IMR-90 (cell line): ENCODE measurements at regions not wholly inside any gene's neighbourhood (a gene's known extent, or its start where the extent isn't known, plus 50 kb on each side); places are given as distances from the start of the nearest gene placed in this dataset.

ENCODE experiments used
- ATAC-seq: fragments of 200-7000 bp; cut with Tn5 transposase; 2 replicates; pipeline ENCODE4 v1.9.1; 2020; ENCODE audit warnings: low read depth, mild to moderate bottlenecking, moderate library complexity
- BruUV-seq: library from RNA; stranded (reverse); fragments of 400-500 nt; replicated peaks from 2 replicates; lab custom pipeline; 2021; lab: Mats Ljungman, UMichigan
- CTCF ChIA-PET: fragments of 300-600 bp; formaldehyde crosslinking; extraction: SDS; loops from one replicate; lab custom pipeline; 2021; ENCODE audit warnings: antibody characterized with exemption; lab: Yijun Ruan, JAX
- POLR2A ChIA-PET: fragments of 300-600 bp; sonication (Branson Sonifier 250); formaldehyde crosslinking; loops from one replicate; lab custom pipeline; 2022; ENCODE audit warnings: antibody characterized with exemption; ENCODE audit not compliant: unreplicated experiment; lab: Charles Lee
- DNase-seq: peaks from one replicate; pipeline ENCODE4 v3.0.0; 2013
- H2AFZ ChIP-seq: replicated peaks from 2 replicates; pipeline ENCODE3; 2013; ENCODE audit warnings: low read length, mild to moderate bottlenecking; ENCODE audit not compliant: poor library complexity
- H2AK5ac ChIP-seq: 2 replicates; pipeline ENCODE4 v1.6.1; 2013; ENCODE audit warnings: low read depth, low read length, inconsistent platforms
- H2AK9ac ChIP-seq: replicated peaks from 2 replicates; pipeline ENCODE3; 2013; ENCODE audit warnings: mild to moderate bottlenecking, low read depth, low read length, moderate library complexity; ENCODE audit not compliant: poor library complexity
- H2BK120ac ChIP-seq: 2 replicates; pipeline ENCODE4 v1.6.1; 2013; ENCODE audit warnings: low read depth, low read length, inconsistent platforms
- H2BK15ac ChIP-seq: 3 replicates; pipeline ENCODE4 v1.6.1; 2013; ENCODE audit warnings: low read depth, low read length, inconsistent platforms
- H2BK20ac ChIP-seq: 2 replicates; pipeline ENCODE4 v1.6.1; 2013; ENCODE audit warnings: low read depth, mild to moderate bottlenecking, inconsistent platforms, low read length, moderate library complexity
- H2BK5ac ChIP-seq: 2 replicates; pipeline ENCODE4 v1.6.1; 2013; ENCODE audit warnings: mild to moderate bottlenecking, low read depth, low read length, inconsistent platforms; ENCODE audit not compliant: poor library complexity, severe bottlenecking
- H3K14ac ChIP-seq: replicated peaks from 2 replicates; pipeline ENCODE4 v1.6.1; 2013; ENCODE audit warnings: low read depth, low read length, inconsistent platforms
- H3K18ac ChIP-seq: 2 replicates; pipeline ENCODE4 v1.6.1; 2013; ENCODE audit warnings: low read depth, low read length, control low read depth
- H3K23ac ChIP-seq: 2 replicates; pipeline ENCODE4 v1.6.1; 2013; ENCODE audit warnings: low read depth, low read length, inconsistent platforms
- H3K27ac ChIP-seq: 2 replicates; pipeline ENCODE4 v1.5.1; 2013; ENCODE audit warnings: mild to moderate bottlenecking, control low read depth, low read length; ENCODE audit not compliant: insufficient read depth
- H3K27me3 ChIP-seq: 2 replicates; pipeline ENCODE4 v1.6.1; 2013; ENCODE audit warnings: low read length; ENCODE audit not compliant: control insufficient read depth, insufficient read depth
- H3K36me3 ChIP-seq: 2 replicates; pipeline ENCODE4 v1.6.1; 2013; ENCODE audit warnings: low read length, mixed read lengths; ENCODE audit not compliant: control insufficient read depth, insufficient read depth
- H3K4ac ChIP-seq: 2 replicates; pipeline ENCODE4 v1.6.1; 2013; ENCODE audit warnings: low read depth, low read length, inconsistent platforms
- H3K4me1 ChIP-seq: 2 replicates; pipeline ENCODE4 v1.6.1; 2013; ENCODE audit warnings: low read length, mixed read lengths; ENCODE audit not compliant: control insufficient read depth, insufficient read depth
- H3K4me2 ChIP-seq: 2 replicates; pipeline ENCODE4 v1.6.1; 2013; ENCODE audit warnings: low read depth, mild to moderate bottlenecking, control low read depth, low read length, moderate library complexity
- H3K4me3 ChIP-seq: 2 replicates; pipeline ENCODE4 v1.5.1; 2013; ENCODE audit warnings: low read depth, mild to moderate bottlenecking, control low read depth, low read length, moderate library complexity; ENCODE audit not compliant: insufficient read depth
- H3K56ac ChIP-seq: 2 replicates; pipeline ENCODE4 v1.6.1; 2013; ENCODE audit warnings: low read length, inconsistent platforms; ENCODE audit not compliant: insufficient read depth; ENCODE audit errors: extremely low read depth
- H3K79me1 ChIP-seq, 2 experiments: 2 replicates each; pipeline ENCODE4 v1.6.1; 2013; ENCODE audit warnings: low read length in 2 of 2, inconsistent platforms in 1 of 2, low read depth in 1 of 2
- H3K9ac ChIP-seq: 2 replicates; pipeline ENCODE4 v1.6.1; 2013; ENCODE audit warnings: low read depth, low read length, control low read depth
- H3K9me1 ChIP-seq: 2 replicates; pipeline ENCODE4 v1.6.1; 2013; ENCODE audit warnings: low read length, inconsistent platforms; ENCODE audit not compliant: insufficient read depth
- H3K9me3 ChIP-seq: 2 replicates; pipeline ENCODE4 v1.6.1; 2013; ENCODE audit warnings: low read length; ENCODE audit not compliant: control insufficient read depth, insufficient read depth
- H4K20me1 ChIP-seq: 2 replicates; pipeline ENCODE4 v1.6.1; 2013; ENCODE audit warnings: low read length, inconsistent platforms; ENCODE audit not compliant: insufficient read depth
- H4K5ac ChIP-seq: 2 replicates; pipeline ENCODE4 v1.6.1; 2013; ENCODE audit warnings: mild to moderate bottlenecking, low read depth, low read length, control low read depth
- H4K8ac ChIP-seq, 2 experiments: 2 replicates each; pipeline ENCODE4 v1.6.1; 2013; ENCODE audit warnings: low read depth in 2 of 2, low read length in 2 of 2, control low read depth in 1 of 2, inconsistent platforms in 1 of 2
- H4K91ac ChIP-seq: 2 replicates; pipeline ENCODE4 v1.6.1; 2013; ENCODE audit warnings: low read depth, low read length, inconsistent platforms; ENCODE audit not compliant: insufficient read depth
- BHLHE40 ChIP-seq: fragments of 150-350 bp; IDR thresholded peaks from 2 replicates; pipeline ENCODE4 v1.6.1; 2016; ENCODE audit warnings: mild to moderate bottlenecking, low read depth, low read length
- CEBPB ChIP-seq: IDR thresholded peaks from 2 replicates; pipeline ENCODE4 v1.6.1; 2012; ENCODE audit warnings: low read depth, low read length, improper control_type of control experiment
- CHD1 ChIP-seq: IDR thresholded peaks from 2 replicates; pipeline ENCODE4 v1.6.1; 2012; ENCODE audit warnings: low read depth, low read length, improper control_type of control experiment
- CTCF ChIP-seq: conservative IDR thresholded peaks from 2 replicates; pipeline ENCODE4 v1.5.1; 2012; ENCODE audit warnings: mild to moderate bottlenecking, low read depth, low read length, improper control_type of control experiment
- FOS ChIP-seq: fragments of 150-350 bp; IDR thresholded peaks from 2 replicates; pipeline ENCODE4 v1.6.1; 2016; ENCODE audit warnings: low read depth, low read length
- MAFK ChIP-seq: IDR thresholded peaks from 2 replicates; pipeline ENCODE4 v1.6.1; 2012; ENCODE audit warnings: low read depth, low read length, improper control_type of control experiment
- MAZ ChIP-seq: IDR thresholded peaks from 2 replicates; pipeline ENCODE4 v1.6.1; 2012; ENCODE audit warnings: low read depth, mild to moderate bottlenecking, low read length, improper control_type of control experiment, moderate library complexity, borderline replicate concordance
- MXI1 ChIP-seq: IDR thresholded peaks from 2 replicates; pipeline ENCODE4 v1.6.1; 2012; ENCODE audit warnings: low read depth, mild to moderate bottlenecking, low read length, moderate library complexity, borderline replicate concordance
- NFE2L2 ChIP-seq: fragments of 150-350 bp; IDR thresholded peaks from 2 replicates; pipeline ENCODE4 v1.6.1; 2016; ENCODE audit warnings: low read depth, mild to moderate bottlenecking, low read length
- POLR2A ChIP-seq: IDR thresholded peaks from 2 replicates; pipeline ENCODE4 v1.6.1; 2012; ENCODE audit warnings: mild to moderate bottlenecking, low read depth, low read length
- RAD21 ChIP-seq: IDR thresholded peaks from 2 replicates; pipeline ENCODE4 v1.6.1; 2012; ENCODE audit warnings: low read length, improper control_type of control experiment
- RCOR1 ChIP-seq: IDR thresholded peaks from 2 replicates; pipeline ENCODE4 v1.6.1; 2012; ENCODE audit warnings: mild to moderate bottlenecking, low read length, improper control_type of control experiment; ENCODE audit not compliant: insufficient replicate concordance
- RFX5 ChIP-seq: IDR thresholded peaks from 2 replicates; pipeline ENCODE4 v1.8.0; 2012; ENCODE audit warnings: low read depth, mild to moderate bottlenecking, low read length, moderate library complexity
- SMC3 ChIP-seq: fragments of 150-350 bp; IDR thresholded peaks from 2 replicates; pipeline ENCODE4 v1.6.1; 2016; ENCODE audit warnings: low read depth, mild to moderate bottlenecking, antibody characterized with exemption, low read length, moderate library complexity
- WGBS, 2 experiments: methylation state at CpG; one replicate each; pipeline versions ENCODE4 v1.1.5 to v1.1.7; 2013; ENCODE audit warnings: missing lambda C conversion rate in 2 of 2; ENCODE audit not compliant: insufficient read length in 1 of 2; ENCODE audit errors: extremely low coverage in 2 of 2; 5-methylcytosine and 5-hydroxymethylcytosine counted together
- dilution Hi-C: fragments of 300-500 bp; cut with HindIII; formaldehyde crosslinking; loops from one replicate; pipeline ENCODE4 v1.14.3; 2018; ENCODE audit warnings: low sequenced_read_pairs; ENCODE audit not compliant: unreplicated experiment
- in situ Hi-C: fragments of 300-500 bp; cut with MboI; formaldehyde crosslinking; loops from 3 replicates; pipeline ENCODE4 v1.14.3; 2019; ENCODE audit warnings: low sequenced_read_pairs, inconsistent platforms, mixed read lengths
- intact Hi-C: fragments of 100-400 bp; cut with micrococcal nuclease; formaldehyde crosslinking; loops from 2 replicates; pipeline ENCODE4 v1.10.0; 2022
- TF ChIP-seq, protein P1 (sequence below): fragments of 150-350 bp; IDR thresholded peaks from 2 replicates; pipeline ENCODE4 v1.6.1; 2017; ENCODE audit warnings: mild to moderate bottlenecking, antibody characterized with exemption, low read length, low read depth
- TF ChIP-seq, protein P2 (sequence below): fragments of 150-350 bp; IDR thresholded peaks from 2 replicates; pipeline ENCODE4 v1.6.1; 2016; ENCODE audit warnings: low read depth, mild to moderate bottlenecking, low read length, moderate library complexity, borderline replicate concordance

GRCh38 chr7:12921751-12922345, 234.4 kb downstream of the ARL4A start:
- no peak overlapping the region for H2BK120ac ChIP-seq
- ATAC-seq (no peak), DNase-seq (no peak)
- ChIA-PET POLR2A (no interaction called here), CTCF (interaction anchor here (1.0 kb wide), 1 partner anchor 9 kb away, joined by 4 read pairs; no protein-coding TSS in a partner anchor)
- H2BK5ac ChIP-seq, result no peak overlapping the region
- dilution Hi-C loops, result no loop called here
- H3K27ac ChIP-seq, result no peak overlapping the region
- no peak overlapping the region for H4K91ac ChIP-seq
- H3K23ac ChIP-seq, result no peak overlapping the region
- no peaks in the 10 kb centered on the region for H3K79me1 ChIP-seq
- TF ChIP-seq MXI1 (no peak), RAD21 (no peak), RCOR1 (no peak), RFX5 (no peak), POLR2A (no peak), CEBPB (no peak), CHD1 (no peak), SMC3 (no peak), NFE2L2 (no peak), CTCF (no peak), MAZ (no peak), BHLHE40 (no peak), FOS (no peak), MAFK (no peak)
- TF ChIP-seq, protein P1, sequence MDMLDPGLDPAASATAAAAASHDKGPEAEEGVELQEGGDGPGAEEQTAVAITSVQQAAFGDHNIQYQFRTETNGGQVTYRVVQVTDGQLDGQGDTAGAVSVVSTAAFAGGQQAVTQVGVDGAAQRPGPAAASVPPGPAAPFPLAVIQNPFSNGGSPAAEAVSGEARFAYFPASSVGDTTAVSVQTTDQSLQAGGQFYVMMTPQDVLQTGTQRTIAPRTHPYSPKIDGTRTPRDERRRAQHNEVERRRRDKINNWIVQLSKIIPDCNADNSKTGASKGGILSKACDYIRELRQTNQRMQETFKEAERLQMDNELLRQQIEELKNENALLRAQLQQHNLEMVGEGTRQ, result no peak
- TF ChIP-seq, protein P2, sequence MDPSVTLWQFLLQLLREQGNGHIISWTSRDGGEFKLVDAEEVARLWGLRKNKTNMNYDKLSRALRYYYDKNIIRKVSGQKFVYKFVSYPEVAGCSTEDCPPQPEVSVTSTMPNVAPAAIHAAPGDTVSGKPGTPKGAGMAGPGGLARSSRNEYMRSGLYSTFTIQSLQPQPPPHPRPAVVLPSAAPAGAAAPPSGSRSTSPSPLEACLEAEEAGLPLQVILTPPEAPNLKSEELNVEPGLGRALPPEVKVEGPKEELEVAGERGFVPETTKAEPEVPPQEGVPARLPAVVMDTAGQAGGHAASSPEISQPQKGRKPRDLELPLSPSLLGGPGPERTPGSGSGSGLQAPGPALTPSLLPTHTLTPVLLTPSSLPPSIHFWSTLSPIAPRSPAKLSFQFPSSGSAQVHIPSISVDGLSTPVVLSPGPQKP, result no peak
- in situ Hi-C loops, result no loop called here
- no peak overlapping the region for H2AK5ac ChIP-seq
- intact Hi-C loops, result no loop called here
- no peak overlapping the region for H3K14ac ChIP-seq
- no peak overlapping the region for H3K4me3 ChIP-seq
- no peak overlapping the region for H3K56ac ChIP-seq
- WGBS, 2 experiments, result 74% methylated on average over 3 of the region's 5 CpGs; no CpG with 5 or more reads in 1 of the 2 experiments
- no peaks in the 10 kb centered on the region for H3K4me1 ChIP-seq
- no peak overlapping the region for H2AK9ac ChIP-seq
- no peak overlapping the region for H3K9ac ChIP-seq
- no peak overlapping the region for H3K4me2 ChIP-seq
- H4K20me1 ChIP-seq, result no peaks in the 10 kb centered on the region
- no peaks in the 10 kb centered on the region for H3K27me3 ChIP-seq
- no TSS peak for BruUV-seq
- no peak overlapping the region for H4K8ac ChIP-seq
- no peak overlapping the region for H3K18ac ChIP-seq
- H3K36me3 ChIP-seq, result no peaks in the 10 kb centered on the region
- H3K4ac ChIP-seq, result no peak overlapping the region
- no peak overlapping the region for H2AFZ ChIP-seq
- no peaks in the 10 kb centered on the region for H3K9me1 ChIP-seq
- H2BK20ac ChIP-seq, result no peak overlapping the region
- H3K9me3 ChIP-seq, result no peaks in the 10 kb centered on the region
- H2BK15ac ChIP-seq, result no peak overlapping the region
- no peak overlapping the region for H4K5ac ChIP-seq
